IMR-90 (cell line): ENCODE measurements at regions not wholly inside any gene's neighbourhood (a gene's known extent, or its start where the extent isn't known, plus 50 kb on each side); places are given as distances from the start of the nearest gene placed in this dataset.

Source experiments
- ATAC-seq: fragments of 200-7000 bp; cut with Tn5 transposase; 2 replicates; pipeline ENCODE4 v1.9.1; 2020; ENCODE audit warnings: low read depth, mild to moderate bottlenecking, moderate library complexity
- BruUV-seq: library from RNA; stranded (reverse); fragments of 400-500 nt; replicated peaks from 2 replicates; lab custom pipeline; 2021; lab: Mats Ljungman, UMichigan
- CTCF ChIA-PET: fragments of 300-600 bp; formaldehyde crosslinking; extraction: SDS; loops from one replicate; lab custom pipeline; 2021; ENCODE audit warnings: antibody characterized with exemption; lab: Yijun Ruan, JAX
- POLR2A ChIA-PET: fragments of 300-600 bp; sonication (Branson Sonifier 250); formaldehyde crosslinking; loops from one replicate; lab custom pipeline; 2022; ENCODE audit warnings: antibody characterized with exemption; ENCODE audit not compliant: unreplicated experiment; lab: Charles Lee
- DNase-seq: peaks from one replicate; pipeline ENCODE4 v3.0.0; 2013
- H2AFZ ChIP-seq: replicated peaks from 2 replicates; pipeline ENCODE3; 2013; ENCODE audit warnings: low read length, mild to moderate bottlenecking; ENCODE audit not compliant: poor library complexity
- H2AK5ac ChIP-seq: 2 replicates; pipeline ENCODE4 v1.6.1; 2013; ENCODE audit warnings: low read depth, low read length, inconsistent platforms
- H2AK9ac ChIP-seq: replicated peaks from 2 replicates; pipeline ENCODE3; 2013; ENCODE audit warnings: mild to moderate bottlenecking, low read depth, low read length, moderate library complexity; ENCODE audit not compliant: poor library complexity
- H2BK120ac ChIP-seq: 2 replicates; pipeline ENCODE4 v1.6.1; 2013; ENCODE audit warnings: low read depth, low read length, inconsistent platforms
- H2BK15ac ChIP-seq: 3 replicates; pipeline ENCODE4 v1.6.1; 2013; ENCODE audit warnings: low read depth, low read length, inconsistent platforms
- H2BK20ac ChIP-seq: 2 replicates; pipeline ENCODE4 v1.6.1; 2013; ENCODE audit warnings: low read depth, mild to moderate bottlenecking, inconsistent platforms, low read length, moderate library complexity
- H2BK5ac ChIP-seq: 2 replicates; pipeline ENCODE4 v1.6.1; 2013; ENCODE audit warnings: mild to moderate bottlenecking, low read depth, low read length, inconsistent platforms; ENCODE audit not compliant: poor library complexity, severe bottlenecking
- H3K14ac ChIP-seq: replicated peaks from 2 replicates; pipeline ENCODE4 v1.6.1; 2013; ENCODE audit warnings: low read depth, low read length, inconsistent platforms
- H3K18ac ChIP-seq: 2 replicates; pipeline ENCODE4 v1.6.1; 2013; ENCODE audit warnings: low read depth, low read length, control low read depth
- H3K23ac ChIP-seq: 2 replicates; pipeline ENCODE4 v1.6.1; 2013; ENCODE audit warnings: low read depth, low read length, inconsistent platforms
- H3K27ac ChIP-seq: 2 replicates; pipeline ENCODE4 v1.5.1; 2013; ENCODE audit warnings: mild to moderate bottlenecking, control low read depth, low read length; ENCODE audit not compliant: insufficient read depth
- H3K27me3 ChIP-seq: 2 replicates; pipeline ENCODE4 v1.6.1; 2013; ENCODE audit warnings: low read length; ENCODE audit not compliant: control insufficient read depth, insufficient read depth
- H3K36me3 ChIP-seq: 2 replicates; pipeline ENCODE4 v1.6.1; 2013; ENCODE audit warnings: low read length, mixed read lengths; ENCODE audit not compliant: control insufficient read depth, insufficient read depth
- H3K4ac ChIP-seq: 2 replicates; pipeline ENCODE4 v1.6.1; 2013; ENCODE audit warnings: low read depth, low read length, inconsistent platforms
- H3K4me1 ChIP-seq: 2 replicates; pipeline ENCODE4 v1.6.1; 2013; ENCODE audit warnings: low read length, mixed read lengths; ENCODE audit not compliant: control insufficient read depth, insufficient read depth
- H3K4me2 ChIP-seq: 2 replicates; pipeline ENCODE4 v1.6.1; 2013; ENCODE audit warnings: low read depth, mild to moderate bottlenecking, control low read depth, low read length, moderate library complexity
- H3K4me3 ChIP-seq: 2 replicates; pipeline ENCODE4 v1.5.1; 2013; ENCODE audit warnings: low read depth, mild to moderate bottlenecking, control low read depth, low read length, moderate library complexity; ENCODE audit not compliant: insufficient read depth
- H3K56ac ChIP-seq: 2 replicates; pipeline ENCODE4 v1.6.1; 2013; ENCODE audit warnings: low read length, inconsistent platforms; ENCODE audit not compliant: insufficient read depth; ENCODE audit errors: extremely low read depth
- H3K79me1 ChIP-seq, 2 experiments: 2 replicates each; pipeline ENCODE4 v1.6.1; 2013; ENCODE audit warnings: low read length in 2 of 2, inconsistent platforms in 1 of 2, low read depth in 1 of 2
- H3K9ac ChIP-seq: 2 replicates; pipeline ENCODE4 v1.6.1; 2013; ENCODE audit warnings: low read depth, low read length, control low read depth
- H3K9me1 ChIP-seq: 2 replicates; pipeline ENCODE4 v1.6.1; 2013; ENCODE audit warnings: low read length, inconsistent platforms; ENCODE audit not compliant: insufficient read depth
- H3K9me3 ChIP-seq: 2 replicates; pipeline ENCODE4 v1.6.1; 2013; ENCODE audit warnings: low read length; ENCODE audit not compliant: control insufficient read depth, insufficient read depth
- H4K20me1 ChIP-seq: 2 replicates; pipeline ENCODE4 v1.6.1; 2013; ENCODE audit warnings: low read length, inconsistent platforms; ENCODE audit not compliant: insufficient read depth
- H4K5ac ChIP-seq: 2 replicates; pipeline ENCODE4 v1.6.1; 2013; ENCODE audit warnings: mild to moderate bottlenecking, low read depth, low read length, control low read depth
- H4K8ac ChIP-seq, 2 experiments: 2 replicates each; pipeline ENCODE4 v1.6.1; 2013; ENCODE audit warnings: low read depth in 2 of 2, low read length in 2 of 2, control low read depth in 1 of 2, inconsistent platforms in 1 of 2
- H4K91ac ChIP-seq: 2 replicates; pipeline ENCODE4 v1.6.1; 2013; ENCODE audit warnings: low read depth, low read length, inconsistent platforms; ENCODE audit not compliant: insufficient read depth
- NFE2L2 ChIP-seq: fragments of 150-350 bp; IDR thresholded peaks from 2 replicates; pipeline ENCODE4 v1.6.1; 2016; ENCODE audit warnings: low read depth, mild to moderate bottlenecking, low read length
- WGBS, 2 experiments: methylation state at CpG; one replicate each; pipeline versions ENCODE4 v1.1.5 to v1.1.7; 2013; ENCODE audit warnings: missing lambda C conversion rate in 2 of 2; ENCODE audit not compliant: insufficient read length in 1 of 2; ENCODE audit errors: extremely low coverage in 2 of 2; 5-methylcytosine and 5-hydroxymethylcytosine counted together
- dilution Hi-C: fragments of 300-500 bp; cut with HindIII; formaldehyde crosslinking; loops from one replicate; pipeline ENCODE4 v1.14.3; 2018; ENCODE audit warnings: low sequenced_read_pairs; ENCODE audit not compliant: unreplicated experiment
- in situ Hi-C: fragments of 300-500 bp; cut with MboI; formaldehyde crosslinking; loops from 3 replicates; pipeline ENCODE4 v1.14.3; 2019; ENCODE audit warnings: low sequenced_read_pairs, inconsistent platforms, mixed read lengths
- intact Hi-C: fragments of 100-400 bp; cut with micrococcal nuclease; formaldehyde crosslinking; loops from 2 replicates; pipeline ENCODE4 v1.10.0; 2022

DNA sequence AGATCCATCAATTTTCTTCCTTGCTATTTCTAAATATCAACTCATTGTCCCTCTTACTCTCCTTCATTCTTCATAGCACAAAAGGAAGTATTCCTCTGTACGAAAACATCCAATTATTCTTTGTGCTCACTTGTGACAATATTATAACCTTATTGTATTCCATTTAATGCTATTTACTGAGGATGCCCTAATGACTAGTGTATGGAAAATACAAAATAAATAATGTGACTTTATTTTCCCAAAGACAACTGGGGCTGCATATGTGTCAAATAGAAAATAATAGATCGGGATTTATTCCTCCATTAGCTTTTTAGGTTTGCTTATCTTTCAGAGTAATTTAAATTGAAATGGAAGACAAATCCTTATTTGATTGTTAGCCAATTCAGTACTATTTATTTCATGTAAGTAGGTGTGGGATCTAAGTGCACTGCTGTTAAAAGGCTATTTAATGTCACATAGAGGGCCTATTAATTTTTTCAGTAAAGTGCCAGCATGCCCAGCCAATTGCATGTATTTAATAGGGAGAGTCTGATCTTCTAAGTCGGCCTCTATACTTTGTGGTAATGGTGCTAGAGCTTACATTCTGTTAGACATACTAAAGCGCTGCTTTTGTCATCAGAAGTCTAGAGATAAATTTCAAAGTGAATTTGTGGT lies 329.8 kb downstream of the MCTP2 start:
- in situ Hi-C loops (no loop called here), dilution Hi-C loops (no loop called here), intact Hi-C loops (loop anchor here (5.0 kb wide), 1 partner anchor 1981 kb away; no protein-coding TSS in a partner anchor)
- Histone ChIP-seq H4K20me1 (no peaks in the 10 kb centered on the region), H3K9ac (no peak overlapping the region), H3K9me1 (no peaks in the 10 kb centered on the region), H3K4ac (no peak overlapping the region), H2BK5ac (no peak overlapping the region), H3K14ac (no peak overlapping the region), H2AK5ac (no peak overlapping the region), H3K27me3 (no peaks in the 10 kb centered on the region), H2BK15ac (no peak overlapping the region), H4K91ac (no peak overlapping the region), H3K36me3 (no peaks in the 10 kb centered on the region), H2AFZ (no peak overlapping the region), H4K8ac (no peak overlapping the region), H3K9me3 (peaks cover 2% of the 10 kb centered on the region; the same call in 1 of the 2 replicates), H4K5ac (no peak overlapping the region), H3K56ac (no peak overlapping the region), H3K27ac (no peak overlapping the region), H2AK9ac (no peak overlapping the region), H3K4me1 (no peaks in the 10 kb centered on the region), H3K4me2 (no peak overlapping the region), H3K79me1 (no peaks in the 10 kb centered on the region), H3K23ac (no peak overlapping the region), H3K18ac (no peak overlapping the region), H2BK20ac (no peak overlapping the region), H2BK120ac (no peak overlapping the region), H3K4me3 (no peak overlapping the region)
- no TSS peak for BruUV-seq
- ChIA-PET CTCF (no interaction called here), POLR2A (no interaction called here)
- DNase-seq (no peak), ATAC-seq (no peak)
- TF ChIP-seq NFE2L2 = no peak
- 60% methylated on average over 1 of the region's 4 CpGs; no CpG with 5 or more reads in 1 of the 2 experiments for WGBS, 2 experiments
